MM.1S (cell line): ENCODE measurements at regions not wholly inside any gene's neighbourhood (a gene's known extent, or its start where the extent isn't known, plus 50 kb on each side); places are given as distances from the start of the nearest gene placed in this dataset.

Experiments used
- DNase-seq: peaks from one replicate; pipeline ENCODE4 v3.0.0-alpha.2; 2015
- H2AFZ ChIP-seq: fragments of 300-600 bp; sonication (generic); 2 replicates; pipeline ENCODE4 v1.6.0; 2016; ENCODE audit warnings: antibody characterized with exemption, low read length
- H3F3A ChIP-seq: fragments of 300-600 bp; sonication (generic); 2 replicates; pipeline ENCODE4 v1.6.1; 2016; ENCODE audit warnings: mild to moderate bottlenecking, antibody characterized with exemption, low read length, moderate library complexity, mixed read lengths; ENCODE audit not compliant: insufficient read depth
- H3K27ac ChIP-seq: fragments of 300-600 bp; sonication (generic); 2 replicates; pipeline ENCODE4 v1.5.1; 2016; ENCODE audit warnings: mild to moderate bottlenecking, low read length
- H3K27me3 ChIP-seq: fragments of 300-600 bp; sonication (generic); replicated peaks from 2 replicates; pipeline ENCODE4 v1.6.0; 2016; ENCODE audit warnings: low read length; ENCODE audit not compliant: insufficient read depth
- H3K36me3 ChIP-seq: fragments of 300-600 bp; sonication (generic); replicated peaks from 2 replicates; pipeline ENCODE4 v1.6.1; 2016; ENCODE audit warnings: mild to moderate bottlenecking, low read length, mixed read lengths; ENCODE audit not compliant: insufficient read depth
- H3K4me1 ChIP-seq: fragments of 300-600 bp; sonication (generic); 2 replicates; pipeline ENCODE4 v1.6.1; 2016; ENCODE audit warnings: low read length, mixed read lengths
- H3K4me2 ChIP-seq: fragments of 300-600 bp; sonication (generic); 2 replicates; pipeline ENCODE4 v1.6.0; 2016; ENCODE audit warnings: low read depth, low read length
- H3K4me3 ChIP-seq: fragments of 300-600 bp; sonication (generic); 2 replicates; pipeline ENCODE4 v1.5.1; 2016; ENCODE audit warnings: low read length, mixed read lengths
- H3K79me2 ChIP-seq: fragments of 300-600 bp; sonication (generic); 2 replicates; pipeline ENCODE4 v1.6.1; 2016; ENCODE audit warnings: mixed run types, low read length, mixed read lengths
- H3K9ac ChIP-seq: fragments of 300-600 bp; sonication (generic); 2 replicates; pipeline ENCODE4 v1.6.1; 2016; ENCODE audit warnings: low read length, mixed read lengths
- H3K9me2 ChIP-seq: fragments of 300-600 bp; sonication (generic); replicated peaks from 2 replicates; pipeline ENCODE4 v1.6.1; 2016; ENCODE audit warnings: mild to moderate bottlenecking, low read length, mixed read lengths; ENCODE audit not compliant: insufficient read depth
- H3K9me3 ChIP-seq: fragments of 300-600 bp; sonication (generic); replicated peaks from 2 replicates; pipeline ENCODE4 v1.6.1; 2016; ENCODE audit warnings: mild to moderate bottlenecking, low read length, mixed read lengths; ENCODE audit not compliant: insufficient read depth
- H4K20me1 ChIP-seq: fragments of 300-600 bp; sonication (generic); 2 replicates; pipeline ENCODE4 v1.6.1; 2016; ENCODE audit warnings: mild to moderate bottlenecking, low read length, moderate library complexity, mixed read lengths; ENCODE audit not compliant: insufficient read depth
- EZH2 ChIP-seq: fragments of 300-600 bp; sonication (generic); optimal IDR thresholded peaks from 2 replicates; pipeline ENCODE3; 2017; ENCODE audit warnings: low read depth, mild to moderate bottlenecking, antibody characterized with exemption, low read length, mixed read lengths
- EZH2phosphoT487 ChIP-seq: fragments of 300-600 bp; sonication (generic); IDR thresholded peaks from 2 replicates; pipeline ENCODE4 v1.6.1; 2018; ENCODE audit warnings: antibody characterized with exemption, low read length
- TF ChIP-seq, protein P1 (sequence below): fragments of 300-600 bp; sonication (generic); IDR thresholded peaks from 2 replicates; pipeline ENCODE4 v1.5.1; 2016; ENCODE audit warnings: antibody characterized with exemption, low read length, mixed read lengths

GRCh38 chr12:93242154-93242972 is 135.4 kb upstream of the NUDT4 start:
- Histone ChIP-seq H3K9ac (no peak overlapping the region), H4K20me1 (no peaks in the 10 kb centered on the region), H3K4me1 (peaks cover 35% of the 10 kb centered on the region), H3K9me2 (no peaks in the 10 kb centered on the region), H3K4me2 (no peak overlapping the region), H3K4me3 (no peak overlapping the region), H2AFZ (no peak overlapping the region), H3K36me3 (no peaks in the 10 kb centered on the region), H3F3A (peaks cover 25% of the 10 kb centered on the region), H3K9me3 (no peaks in the 10 kb centered on the region), H3K79me2 (no peaks in the 10 kb centered on the region), H3K27ac (no peak overlapping the region; the same call in 1 of the 2 replicates), H3K27me3 (no peaks in the 10 kb centered on the region)
- TF ChIP-seq EZH2phosphoT487: no peak
- TF ChIP-seq, protein P1, sequence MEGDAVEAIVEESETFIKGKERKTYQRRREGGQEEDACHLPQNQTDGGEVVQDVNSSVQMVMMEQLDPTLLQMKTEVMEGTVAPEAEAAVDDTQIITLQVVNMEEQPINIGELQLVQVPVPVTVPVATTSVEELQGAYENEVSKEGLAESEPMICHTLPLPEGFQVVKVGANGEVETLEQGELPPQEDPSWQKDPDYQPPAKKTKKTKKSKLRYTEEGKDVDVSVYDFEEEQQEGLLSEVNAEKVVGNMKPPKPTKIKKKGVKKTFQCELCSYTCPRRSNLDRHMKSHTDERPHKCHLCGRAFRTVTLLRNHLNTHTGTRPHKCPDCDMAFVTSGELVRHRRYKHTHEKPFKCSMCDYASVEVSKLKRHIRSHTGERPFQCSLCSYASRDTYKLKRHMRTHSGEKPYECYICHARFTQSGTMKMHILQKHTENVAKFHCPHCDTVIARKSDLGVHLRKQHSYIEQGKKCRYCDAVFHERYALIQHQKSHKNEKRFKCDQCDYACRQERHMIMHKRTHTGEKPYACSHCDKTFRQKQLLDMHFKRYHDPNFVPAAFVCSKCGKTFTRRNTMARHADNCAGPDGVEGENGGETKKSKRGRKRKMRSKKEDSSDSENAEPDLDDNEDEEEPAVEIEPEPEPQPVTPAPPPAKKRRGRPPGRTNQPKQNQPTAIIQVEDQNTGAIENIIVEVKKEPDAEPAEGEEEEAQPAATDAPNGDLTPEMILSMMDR: 0 out of 2 replicates have a peak, but pooled peaks have one; percentile 11
- TF ChIP-seq EZH2: no peak
- no peak for DNase-seq

GRCh38 chr12:93243382-93243688 is 134.4 kb upstream of the NUDT4 start:
- Histone ChIP-seq H4K20me1 (no peaks in the 10 kb centered on the region), H3K9ac (no peak overlapping the region), H3K79me2 (no peaks in the 10 kb centered on the region), H3K4me1 (peaks cover 35% of the 10 kb centered on the region), H3K9me2 (no peaks in the 10 kb centered on the region), H3K27ac (peak overlapping the region; percentile 69; the same call in 1 of the 2 replicates), H2AFZ (peak overlapping the region; percentile 45), H3K27me3 (no peaks in the 10 kb centered on the region), H3K4me3 (no peak overlapping the region), H3K36me3 (no peaks in the 10 kb centered on the region), H3K4me2 (peak overlapping the region; percentile 55; the same call in 1 of the 2 replicates), H3F3A (peaks cover 25% of the 10 kb centered on the region), H3K9me3 (no peaks in the 10 kb centered on the region)
- DNase-seq: peak; percentile 31
- no peak for TF ChIP-seq EZH2
- TF ChIP-seq EZH2phosphoT487: no peak
- TF ChIP-seq, protein P1: no peak

DNA sequence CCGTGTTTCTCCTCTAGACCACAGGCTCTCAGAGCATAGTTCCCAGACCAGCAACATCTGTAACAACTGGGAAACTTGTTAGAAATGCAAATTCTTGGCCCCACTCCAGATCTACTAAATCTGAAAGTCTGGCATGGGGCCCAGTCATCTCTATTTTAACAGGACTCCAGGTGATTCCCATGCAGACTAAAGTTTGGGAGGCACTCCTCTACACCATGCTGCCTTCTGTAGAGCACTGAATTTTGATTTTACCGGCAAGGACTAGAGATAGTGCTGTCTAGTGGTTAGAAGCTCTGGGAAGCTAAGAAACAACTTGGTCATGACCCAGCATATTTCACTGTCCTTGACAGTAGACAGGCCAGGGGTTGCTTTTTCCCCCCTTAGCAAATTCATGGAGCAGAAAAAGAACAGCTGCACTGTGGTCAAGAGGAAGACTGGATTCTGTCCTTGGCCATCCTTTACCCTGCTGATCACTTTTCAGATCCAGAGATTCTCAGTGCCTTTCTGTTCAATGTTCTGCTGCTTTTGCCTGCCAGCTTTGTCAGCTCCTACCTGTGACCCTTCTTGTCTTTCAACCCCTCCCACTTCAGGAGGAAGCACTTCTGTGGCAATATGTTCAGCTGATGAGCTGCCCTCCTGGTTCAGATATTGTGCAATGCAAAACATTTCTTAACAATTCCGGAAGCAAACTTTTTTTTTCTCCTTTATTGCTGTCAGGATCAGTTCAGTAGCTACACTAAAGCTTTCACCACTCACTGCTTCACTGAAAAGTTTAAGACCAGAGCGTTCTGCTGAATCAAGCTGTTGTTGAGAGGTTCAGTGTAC is 133.8 kb upstream of the NUDT4 start:
- peaks cover 25% of the 10 kb centered on the region for H3F3A ChIP-seq
- no peaks in the 10 kb centered on the region for H3K27me3 ChIP-seq
- H4K20me1 ChIP-seq: no peaks in the 10 kb centered on the region
- H3K36me3 ChIP-seq: no peaks in the 10 kb centered on the region
- peak overlapping the region; percentile 69 for H3K27ac ChIP-seq
- no peaks in the 10 kb centered on the region for H3K9me3 ChIP-seq
- peaks cover 38% of the 10 kb centered on the region for H3K4me1 ChIP-seq
- peak; percentile 89 for DNase-seq
- no peaks in the 10 kb centered on the region for H3K9me2 ChIP-seq
- H3K9ac ChIP-seq: peak overlapping the region; percentile 14; the same call in 1 of the 2 replicates
- no peaks in the 10 kb centered on the region for H3K79me2 ChIP-seq
- peak overlapping the region; percentile 55 for H3K4me2 ChIP-seq
- peak overlapping the region; percentile 14; the same call in 1 of the 2 replicates for H3K4me3 ChIP-seq
- H2AFZ ChIP-seq: peak overlapping the region; percentile 45
- TF ChIP-seq, protein P1: no peak
- TF ChIP-seq EZH2 (no peak), EZH2phosphoT487 (no peak)
